IMR-90 (cell line): ENCODE measurements at regions not wholly inside any gene's neighbourhood (a gene's known extent, or its start where the extent isn't known, plus 50 kb on each side); places are given as distances from the start of the nearest gene placed in this dataset.
"Not testable (repeated sequence)": the region's sequence is repeated elsewhere in the genome, so short reads cannot be mapped to it uniquely, and the experiment has no call there.

Experiments used
- ATAC-seq: fragments of 200-7000 bp; cut with Tn5 transposase; 2 replicates; pipeline ENCODE4 v1.9.1; 2020; ENCODE audit warnings: low read depth, mild to moderate bottlenecking, moderate library complexity
- BruUV-seq: library from RNA; stranded (reverse); fragments of 400-500 nt; replicated peaks from 2 replicates; lab custom pipeline; 2021; lab: Mats Ljungman, UMichigan
- CTCF ChIA-PET: fragments of 300-600 bp; formaldehyde crosslinking; extraction: SDS; loops from one replicate; lab custom pipeline; 2021; ENCODE audit warnings: antibody characterized with exemption; lab: Yijun Ruan, JAX
- POLR2A ChIA-PET: fragments of 300-600 bp; sonication (Branson Sonifier 250); formaldehyde crosslinking; loops from one replicate; lab custom pipeline; 2022; ENCODE audit warnings: antibody characterized with exemption; ENCODE audit not compliant: unreplicated experiment; lab: Charles Lee
- DNase-seq: peaks from one replicate; pipeline ENCODE4 v3.0.0; 2013
- H2AFZ ChIP-seq: replicated peaks from 2 replicates; pipeline ENCODE3; 2013; ENCODE audit warnings: low read length, mild to moderate bottlenecking; ENCODE audit not compliant: poor library complexity
- H2AK5ac ChIP-seq: 2 replicates; pipeline ENCODE4 v1.6.1; 2013; ENCODE audit warnings: low read depth, low read length, inconsistent platforms
- H2AK9ac ChIP-seq: replicated peaks from 2 replicates; pipeline ENCODE3; 2013; ENCODE audit warnings: mild to moderate bottlenecking, low read depth, low read length, moderate library complexity; ENCODE audit not compliant: poor library complexity
- H2BK120ac ChIP-seq: 2 replicates; pipeline ENCODE4 v1.6.1; 2013; ENCODE audit warnings: low read depth, low read length, inconsistent platforms
- H2BK15ac ChIP-seq: 3 replicates; pipeline ENCODE4 v1.6.1; 2013; ENCODE audit warnings: low read depth, low read length, inconsistent platforms
- H2BK20ac ChIP-seq: 2 replicates; pipeline ENCODE4 v1.6.1; 2013; ENCODE audit warnings: low read depth, mild to moderate bottlenecking, inconsistent platforms, low read length, moderate library complexity
- H2BK5ac ChIP-seq: 2 replicates; pipeline ENCODE4 v1.6.1; 2013; ENCODE audit warnings: mild to moderate bottlenecking, low read depth, low read length, inconsistent platforms; ENCODE audit not compliant: poor library complexity, severe bottlenecking
- H3K14ac ChIP-seq: replicated peaks from 2 replicates; pipeline ENCODE4 v1.6.1; 2013; ENCODE audit warnings: low read depth, low read length, inconsistent platforms
- H3K18ac ChIP-seq: 2 replicates; pipeline ENCODE4 v1.6.1; 2013; ENCODE audit warnings: low read depth, low read length, control low read depth
- H3K23ac ChIP-seq: 2 replicates; pipeline ENCODE4 v1.6.1; 2013; ENCODE audit warnings: low read depth, low read length, inconsistent platforms
- H3K27ac ChIP-seq: 2 replicates; pipeline ENCODE4 v1.5.1; 2013; ENCODE audit warnings: mild to moderate bottlenecking, control low read depth, low read length; ENCODE audit not compliant: insufficient read depth
- H3K27me3 ChIP-seq: 2 replicates; pipeline ENCODE4 v1.6.1; 2013; ENCODE audit warnings: low read length; ENCODE audit not compliant: control insufficient read depth, insufficient read depth
- H3K36me3 ChIP-seq: 2 replicates; pipeline ENCODE4 v1.6.1; 2013; ENCODE audit warnings: low read length, mixed read lengths; ENCODE audit not compliant: control insufficient read depth, insufficient read depth
- H3K4ac ChIP-seq: 2 replicates; pipeline ENCODE4 v1.6.1; 2013; ENCODE audit warnings: low read depth, low read length, inconsistent platforms
- H3K4me1 ChIP-seq: 2 replicates; pipeline ENCODE4 v1.6.1; 2013; ENCODE audit warnings: low read length, mixed read lengths; ENCODE audit not compliant: control insufficient read depth, insufficient read depth
- H3K4me2 ChIP-seq: 2 replicates; pipeline ENCODE4 v1.6.1; 2013; ENCODE audit warnings: low read depth, mild to moderate bottlenecking, control low read depth, low read length, moderate library complexity
- H3K4me3 ChIP-seq: 2 replicates; pipeline ENCODE4 v1.5.1; 2013; ENCODE audit warnings: low read depth, mild to moderate bottlenecking, control low read depth, low read length, moderate library complexity; ENCODE audit not compliant: insufficient read depth
- H3K56ac ChIP-seq: 2 replicates; pipeline ENCODE4 v1.6.1; 2013; ENCODE audit warnings: low read length, inconsistent platforms; ENCODE audit not compliant: insufficient read depth; ENCODE audit errors: extremely low read depth
- H3K79me1 ChIP-seq, 2 experiments: 2 replicates each; pipeline ENCODE4 v1.6.1; 2013; ENCODE audit warnings: low read length in 2 of 2, inconsistent platforms in 1 of 2, low read depth in 1 of 2
- H3K9ac ChIP-seq: 2 replicates; pipeline ENCODE4 v1.6.1; 2013; ENCODE audit warnings: low read depth, low read length, control low read depth
- H3K9me1 ChIP-seq: 2 replicates; pipeline ENCODE4 v1.6.1; 2013; ENCODE audit warnings: low read length, inconsistent platforms; ENCODE audit not compliant: insufficient read depth
- H3K9me3 ChIP-seq: 2 replicates; pipeline ENCODE4 v1.6.1; 2013; ENCODE audit warnings: low read length; ENCODE audit not compliant: control insufficient read depth, insufficient read depth
- H4K20me1 ChIP-seq: 2 replicates; pipeline ENCODE4 v1.6.1; 2013; ENCODE audit warnings: low read length, inconsistent platforms; ENCODE audit not compliant: insufficient read depth
- H4K5ac ChIP-seq: 2 replicates; pipeline ENCODE4 v1.6.1; 2013; ENCODE audit warnings: mild to moderate bottlenecking, low read depth, low read length, control low read depth
- H4K8ac ChIP-seq, 2 experiments: 2 replicates each; pipeline ENCODE4 v1.6.1; 2013; ENCODE audit warnings: low read depth in 2 of 2, low read length in 2 of 2, control low read depth in 1 of 2, inconsistent platforms in 1 of 2
- H4K91ac ChIP-seq: 2 replicates; pipeline ENCODE4 v1.6.1; 2013; ENCODE audit warnings: low read depth, low read length, inconsistent platforms; ENCODE audit not compliant: insufficient read depth
- ELK1 ChIP-seq: fragments of 150-350 bp; IDR thresholded peaks from 2 replicates; pipeline ENCODE4 v1.6.1; 2016; ENCODE audit warnings: low read depth, mild to moderate bottlenecking, low read length, moderate library complexity, borderline replicate concordance
- POLR2A ChIP-seq: IDR thresholded peaks from 2 replicates; pipeline ENCODE4 v1.6.1; 2012; ENCODE audit warnings: mild to moderate bottlenecking, low read depth, low read length
- RFX5 ChIP-seq: IDR thresholded peaks from 2 replicates; pipeline ENCODE4 v1.8.0; 2012; ENCODE audit warnings: low read depth, mild to moderate bottlenecking, low read length, moderate library complexity
- WGBS, 2 experiments: methylation state at CpG; one replicate each; pipeline versions ENCODE4 v1.1.5 to v1.1.7; 2013; ENCODE audit warnings: missing lambda C conversion rate in 2 of 2; ENCODE audit not compliant: insufficient read length in 1 of 2; ENCODE audit errors: extremely low coverage in 2 of 2; 5-methylcytosine and 5-hydroxymethylcytosine counted together
- dilution Hi-C: fragments of 300-500 bp; cut with HindIII; formaldehyde crosslinking; loops from one replicate; pipeline ENCODE4 v1.14.3; 2018; ENCODE audit warnings: low sequenced_read_pairs; ENCODE audit not compliant: unreplicated experiment
- in situ Hi-C: fragments of 300-500 bp; cut with MboI; formaldehyde crosslinking; loops from 3 replicates; pipeline ENCODE4 v1.14.3; 2019; ENCODE audit warnings: low sequenced_read_pairs, inconsistent platforms, mixed read lengths
- intact Hi-C: fragments of 100-400 bp; cut with micrococcal nuclease; formaldehyde crosslinking; loops from 2 replicates; pipeline ENCODE4 v1.10.0; 2022

- Histone ChIP-seq H2BK5ac (no peak overlapping the region), H2BK15ac (no peak overlapping the region), H3K4ac (no peak overlapping the region), H3K14ac (no peak overlapping the region), H3K79me1 (no peaks in the 10 kb centered on the region), H3K4me1 (no peaks in the 10 kb centered on the region), H2AK5ac (no peak overlapping the region), H3K27ac (no peak overlapping the region), H3K18ac (no peak overlapping the region), H3K27me3 (no peaks in the 10 kb centered on the region), H3K9ac (no peak overlapping the region), H2AK9ac (no peak overlapping the region), H3K9me1 (no peaks in the 10 kb centered on the region), H3K9me3 (no peaks in the 10 kb centered on the region), H4K91ac (no peak overlapping the region), H4K8ac (no peak overlapping the region), H4K5ac (no peak overlapping the region), H4K20me1 (no peaks in the 10 kb centered on the region), H3K36me3 (no peaks in the 10 kb centered on the region), H2BK120ac (no peak overlapping the region), H3K56ac (no peak overlapping the region), H3K4me2 (no peak overlapping the region), H3K4me3 (no peak overlapping the region), H2BK20ac (no peak overlapping the region), H3K23ac (no peak overlapping the region), H2AFZ (no peak overlapping the region)
- DNase-seq (no peak), ATAC-seq (no peak)
- intact Hi-C loops: no loop called here
- CTCF ChIA-PET: no interaction called here
- TF ChIP-seq RFX5 (no peak), ELK1 (no peak), POLR2A (no peak)
- in situ Hi-C loops: no loop called here
- BruUV-seq: no TSS peak
- dilution Hi-C loops: no loop called here
- POLR2A ChIA-PET: no interaction called here
- WGBS, 2 experiments: 53% methylated on average over 5 of the region's 6 CpGs; no CpG with 5 or more reads in 1 of the 2 experiments
Measured at GRCh38 chr2:114128725-114129124, 238.8 kb downstream of the ACTR3 start.

- H3K36me3 ChIP-seq, H3K9ac ChIP-seq, H3K4me2 ChIP-seq, H3K4ac ChIP-seq, H2AK5ac ChIP-seq, H2AFZ ChIP-seq, dilution Hi-C loops, H3K56ac ChIP-seq, intact Hi-C loops, H3K14ac ChIP-seq, H2BK120ac ChIP-seq, H4K8ac ChIP-seq, H3K23ac ChIP-seq, H3K79me1 ChIP-seq, H2BK5ac ChIP-seq, CTCF ChIA-PET, H3K27ac ChIP-seq, DNase-seq, H3K4me3 ChIP-seq, H2BK20ac ChIP-seq, H4K91ac ChIP-seq, in situ Hi-C loops, H3K18ac ChIP-seq, ATAC-seq, H3K9me1 ChIP-seq, POLR2A ChIA-PET, H3K4me1 ChIP-seq, H3K27me3 ChIP-seq, BruUV-seq, H2BK15ac ChIP-seq, H3K9me3 ChIP-seq, H4K20me1 ChIP-seq, H4K5ac ChIP-seq, H2AK9ac ChIP-seq: not testable (repeated sequence)
- WGBS, 2 experiments: no CpG with 5 or more reads among the region's 7 CpGs
Measured at GRCh38 chr2:114132050-114132449, 242.2 kb downstream of the ACTR3 start.
